ENCODE measurements at regions not wholly inside any gene's neighbourhood (a gene's known extent, or its start where the extent isn't known, plus 50 kb on each side); places are given as distances from the start of the nearest gene placed in this dataset.
A peak's percentile ranks its signal among the peaks of the same experiment; 100 is the strongest.
"Not testable (repeated sequence)": the region's sequence is repeated elsewhere in the genome, so short reads cannot be mapped to it uniquely, and the experiment has no call there.

- peak; percentile 79 for DNase-seq (ENCODE audit: low read depth)
- no peak for TF ChIP-seq CTCF (conservative IDR thresholded peaks at IDR 0.05; ENCODE audit: low read depth, low read length)
- H3K4me3 ChIP-seq (ENCODE audit: low read depth, low read length), result no peak overlapping the region
Measured at GRCh38 chr2:150211164-150211631, 276.3 kb downstream of the RND3 start.

- TF ChIP-seq CTCF (conservative IDR thresholded peaks at IDR 0.05; ENCODE audit: low read depth, low read length), result no peak
- no peak for DNase-seq (ENCODE audit: low read depth)
- H3K4me3 ChIP-seq (ENCODE audit: low read depth, low read length), result no peak overlapping the region
Measured at GRCh38 chr2:150209746-150210145, 277.7 kb downstream of the RND3 start.

GRCh38 chr2:150208689-150209088 lies 278.8 kb downstream of the RND3 start:
- no peak overlapping the region for H3K4me3 ChIP-seq (ENCODE audit: low read depth, low read length)
- no peak for DNase-seq (ENCODE audit: low read depth)
- TF ChIP-seq CTCF (conservative IDR thresholded peaks at IDR 0.05; ENCODE audit: low read depth, low read length), result no peak

GRCh38 chr2:150207979-150208378 lies 279.5 kb downstream of the RND3 start:
- no peak for DNase-seq (ENCODE audit: low read depth)
- no peak for TF ChIP-seq CTCF (conservative IDR thresholded peaks at IDR 0.05; ENCODE audit: low read depth, low read length)
- no peak overlapping the region for H3K4me3 ChIP-seq (ENCODE audit: low read depth, low read length)

GRCh38 chr2:150204451-150204850 lies 283.0 kb downstream of the RND3 start:
- DNase-seq (ENCODE audit: low read depth), result peak; percentile 88
- no peak overlapping the region for H3K4me3 ChIP-seq (ENCODE audit: low read depth, low read length)
- TF ChIP-seq CTCF (conservative IDR thresholded peaks at IDR 0.05; ENCODE audit: low read depth, low read length), result no peak

- peak; percentile 33 for DNase-seq (ENCODE audit: low read depth)
- not testable (repeated sequence) for H3K4me3 ChIP-seq (ENCODE audit: low read depth, low read length)
Measured at GRCh38 chr2:150194816-150195215, 292.7 kb downstream of the RND3 start.

GRCh38 chr2:150192701-150193100 lies 294.8 kb downstream of the RND3 start:
- no peak for TF ChIP-seq CTCF (conservative IDR thresholded peaks at IDR 0.05; ENCODE audit: low read depth, low read length)
- no peak for DNase-seq (ENCODE audit: low read depth)
- H3K4me3 ChIP-seq (ENCODE audit: low read depth, low read length), result no peak overlapping the region

- TF ChIP-seq CTCF (conservative IDR thresholded peaks at IDR 0.05; ENCODE audit: low read depth, low read length), result no peak
- no peak overlapping the region for H3K4me3 ChIP-seq (ENCODE audit: low read depth, low read length)
- DNase-seq (ENCODE audit: low read depth), result peak; percentile 94
Measured at GRCh38 chr2:150191349-150191748, 296.1 kb downstream of the RND3 start.
